Naive B cell (primary cell): ENCODE measurements at regions not wholly inside any gene's neighbourhood (a gene's known extent, or its start where the extent isn't known, plus 50 kb on each side); places are given as distances from the start of the nearest gene placed in this dataset.
"Not testable (repeated sequence)": the region's sequence is repeated elsewhere in the genome, so short reads cannot be mapped to it uniquely, and the experiment has no call there.

Experiments
- ATAC-seq, 2 donors: fragments of 150-1000 bp; cut with Tn5 transposase; 2 replicates each; pipeline ENCODE4 v1.10.0; 2021; ENCODE audit warnings: low read depth in 2 of 2, mild to moderate bottlenecking in 2 of 2, moderate library complexity in 2 of 2
- DNase-seq: peaks from one replicate; pipeline ENCODE4 v3.0.0; 2022
- H3K27ac Mint-ChIP-seq, 6 donors: one replicate each; pipeline ENCODE4 v1.8.0; 2020 to 2022; ENCODE audit warnings: mild to moderate bottlenecking in 6 of 6, mixed read lengths in 6 of 6, moderate library complexity in 5 of 6, inconsistent platforms in 2 of 6
- H3K27me3 Mint-ChIP-seq, 3 donors: one replicate each; pipeline ENCODE4 v1.8.0; 2021 to 2022; ENCODE audit warnings: mixed read lengths in 3 of 3, mild to moderate bottlenecking in 1 of 3
- H3K36me3 Mint-ChIP-seq, 2 donors: one replicate each; pipeline ENCODE4 v1.8.0; 2020 to 2022; ENCODE audit warnings: mixed read lengths in 2 of 2, inconsistent platforms in 1 of 2, mild to moderate bottlenecking in 1 of 2
- H3K4me1 Mint-ChIP-seq, 3 donors: one replicate each; pipeline ENCODE4 v1.8.0; 2020 to 2022; ENCODE audit warnings: mixed read lengths in 3 of 3, inconsistent platforms in 1 of 3, mild to moderate bottlenecking in 1 of 3, moderate library complexity in 1 of 3
- H3K4me3 Mint-ChIP-seq, 8 donors: one replicate each; pipeline ENCODE4 v1.8.0; 2020 to 2022; ENCODE audit warnings: mild to moderate bottlenecking in 8 of 8, mixed read lengths in 8 of 8, moderate library complexity in 8 of 8, inconsistent platforms in 2 of 8
- H3K9me3 Mint-ChIP-seq, 7 donors: one replicate each; pipeline ENCODE4 v1.8.0; 2020 to 2022; ENCODE audit warnings: mixed read lengths in 7 of 7, mild to moderate bottlenecking in 5 of 7, inconsistent platforms in 2 of 7, moderate library complexity in 1 of 7

GRCh38 chr2:196290569-196290968 lies 119.2 kb upstream of the STK17B start:
- Mint-ChIP-seq H3K36me3 (no peaks in the 10 kb centered on the region), H3K27ac (peak overlapping the region in 1 of 6 donors; percentile 52), H3K9me3 (no peaks in the 10 kb centered on the region), H3K4me1 (peaks cover 41 to 59% (median 56%) of the 10 kb centered on the region in 3 donors), H3K27me3 (no peaks in the 10 kb centered on the region), H3K4me3 (no peak overlapping the region)
- DNase-seq (no peak), ATAC-seq (no peak)

- H3K27me3 Mint-ChIP-seq = no peaks in the 10 kb centered on the region
- ATAC-seq = peak; percentile 60 to 69
- no peak overlapping the region for H3K4me3 Mint-ChIP-seq
- H3K9me3 Mint-ChIP-seq = no peaks in the 10 kb centered on the region
- H3K4me1 Mint-ChIP-seq = peaks cover 41 to 61% (median 61%) of the 10 kb centered on the region in 3 donors
- no peak for DNase-seq
- peak overlapping the region in 4 of 6 donors; percentile 26 to 79 (median 44) for H3K27ac Mint-ChIP-seq
- H3K36me3 Mint-ChIP-seq = no peaks in the 10 kb centered on the region
Measured at GRCh38 chr2:196291426-196291825, 120.0 kb upstream of the STK17B start.

- Mint-ChIP-seq H3K27ac (peak overlapping the region; percentile 50 to 94 (median 78)), H3K4me1 (peaks cover 41 to 61% (median 61%) of the 10 kb centered on the region in 3 donors), H3K27me3 (no peaks in the 10 kb centered on the region), H3K4me3 (peak overlapping the region in 4 of 8 donors; percentile 28 to 77 (median 40)), H3K9me3 (no peaks in the 10 kb centered on the region), H3K36me3 (no peaks in the 10 kb centered on the region)
- ATAC-seq = peak; percentile 63
- DNase-seq = no peak
Measured at GRCh38 chr2:196291873-196292800, 120.8 kb upstream of the STK17B start.

- no peak for DNase-seq
- H3K27me3 Mint-ChIP-seq = no peaks in the 10 kb centered on the region
- H3K4me1 Mint-ChIP-seq = peaks cover 31 to 48% (median 46%) of the 10 kb centered on the region in 3 donors
- no peaks in the 10 kb centered on the region for H3K36me3 Mint-ChIP-seq
- no peak overlapping the region for H3K27ac Mint-ChIP-seq
- no peak for ATAC-seq
- no peaks in the 10 kb centered on the region for H3K9me3 Mint-ChIP-seq
- no peak overlapping the region for H3K4me3 Mint-ChIP-seq
Measured at GRCh38 chr2:196293751-196294515, 122.6 kb upstream of the STK17B start.

GRCh38 chr2:196294516-196294909 lies 123.1 kb upstream of the STK17B start:
- ATAC-seq = no peak
- Mint-ChIP-seq H3K27me3 (no peaks in the 10 kb centered on the region), H3K27ac (peak overlapping the region in 2 of 6 donors; percentile 14 to 39), H3K9me3 (no peaks in the 10 kb centered on the region), H3K4me3 (no peak overlapping the region), H3K4me1 (peaks cover 25 to 43% (median 40%) of the 10 kb centered on the region in 3 donors), H3K36me3 (no peaks in the 10 kb centered on the region)
- DNase-seq = no peak

- Mint-ChIP-seq H3K4me3 (no peak overlapping the region), H3K36me3 (no peaks in the 10 kb centered on the region), H3K9me3 (no peaks in the 10 kb centered on the region), H3K27me3 (no peaks in the 10 kb centered on the region), H3K4me1 (peaks cover 25 to 43% (median 35%) of the 10 kb centered on the region in 3 donors), H3K27ac (peak overlapping the region in 2 of 6 donors; percentile 14 to 39)
- ATAC-seq (peak in 1 of 2 donors; percentile 24), DNase-seq (no peak)
Measured at GRCh38 chr2:196295005-196295404, 123.6 kb upstream of the STK17B start.

GRCh38 chr2:196298106-196298723 lies 126.8 kb upstream of the STK17B start:
- H3K36me3 Mint-ChIP-seq, H3K27ac Mint-ChIP-seq, DNase-seq, ATAC-seq, H3K27me3 Mint-ChIP-seq, H3K4me3 Mint-ChIP-seq, H3K9me3 Mint-ChIP-seq: not testable (repeated sequence)
- peaks cover 9 to 15% (median 11%) of the 10 kb centered on the region in 3 donors for H3K4me1 Mint-ChIP-seq

GRCh38 chr2:196307775-196308305 lies 136.5 kb upstream of the STK17B start:
- DNase-seq = no peak
- H3K9me3 Mint-ChIP-seq = peaks cover 0 to 4% (median 0%) of the 10 kb centered on the region in 7 donors
- no peak for ATAC-seq
- no peak overlapping the region for H3K27ac Mint-ChIP-seq
- no peak overlapping the region for H3K4me3 Mint-ChIP-seq
- peaks cover 0 to 6% (median 4%) of the 10 kb centered on the region in 3 donors for H3K4me1 Mint-ChIP-seq
- H3K36me3 Mint-ChIP-seq = no peaks in the 10 kb centered on the region
- no peaks in the 10 kb centered on the region for H3K27me3 Mint-ChIP-seq

- H3K36me3 Mint-ChIP-seq = no peaks in the 10 kb centered on the region
- no peak for ATAC-seq
- no peak overlapping the region for H3K27ac Mint-ChIP-seq
- no peak for DNase-seq
- no peak overlapping the region for H3K4me3 Mint-ChIP-seq
- no peaks in the 10 kb centered on the region for H3K9me3 Mint-ChIP-seq
- no peaks in the 10 kb centered on the region for H3K27me3 Mint-ChIP-seq
- no peaks in the 10 kb centered on the region for H3K4me1 Mint-ChIP-seq
Measured at GRCh38 chr2:196309691-196310090, 138.3 kb upstream of the STK17B start.

GRCh38 chr2:196314157-196314556 lies 142.8 kb upstream of the STK17B start:
- DNase-seq (no peak), ATAC-seq (no peak)
- H3K4me3 Mint-ChIP-seq = no peak overlapping the region
- H3K27me3 Mint-ChIP-seq = peaks cover 0 to 5% (median 4%) of the 10 kb centered on the region in 3 donors
- no peaks in the 10 kb centered on the region for H3K36me3 Mint-ChIP-seq
- no peaks in the 10 kb centered on the region for H3K4me1 Mint-ChIP-seq
- no peak overlapping the region for H3K27ac Mint-ChIP-seq
- no peaks in the 10 kb centered on the region for H3K9me3 Mint-ChIP-seq

GRCh38 chr2:196314780-196315179 lies 143.4 kb upstream of the STK17B start:
- H3K27ac Mint-ChIP-seq = no peak overlapping the region
- no peak for ATAC-seq
- H3K36me3 Mint-ChIP-seq = no peaks in the 10 kb centered on the region
- no peak overlapping the region for H3K4me3 Mint-ChIP-seq
- DNase-seq = no peak
- no peaks in the 10 kb centered on the region for H3K4me1 Mint-ChIP-seq
- H3K9me3 Mint-ChIP-seq = no peaks in the 10 kb centered on the region
- H3K27me3 Mint-ChIP-seq = peaks cover 0 to 8% (median 5%) of the 10 kb centered on the region in 3 donors

GRCh38 chr2:196315388-196316049 lies 144.1 kb upstream of the STK17B start:
- no peaks in the 10 kb centered on the region for H3K4me1 Mint-ChIP-seq
- no peak for DNase-seq
- no peaks in the 10 kb centered on the region for H3K9me3 Mint-ChIP-seq
- peaks cover 0 to 8% (median 5%) of the 10 kb centered on the region in 3 donors for H3K27me3 Mint-ChIP-seq
- H3K36me3 Mint-ChIP-seq = no peaks in the 10 kb centered on the region
- peak overlapping the region in 1 of 6 donors; percentile 34 for H3K27ac Mint-ChIP-seq
- H3K4me3 Mint-ChIP-seq = no peak overlapping the region
- ATAC-seq = no peak

GRCh38 chr2:196316050-196316430 lies 144.7 kb upstream of the STK17B start:
- DNase-seq = no peak
- ATAC-seq = no peak
- Mint-ChIP-seq H3K27ac (no peak overlapping the region), H3K36me3 (no peaks in the 10 kb centered on the region), H3K4me1 (no peaks in the 10 kb centered on the region), H3K4me3 (no peak overlapping the region), H3K27me3 (peaks cover 0 to 8% (median 5%) of the 10 kb centered on the region in 3 donors), H3K9me3 (no peaks in the 10 kb centered on the region)
